Mononuclear cell (primary cell): ENCODE measurements at regions not wholly inside any gene's neighbourhood (a gene's known extent, or its start where the extent isn't known, plus 50 kb on each side); places are given as distances from the start of the nearest gene placed in this dataset.

Experiments used
- H3K27me3 ChIP-seq: 2 replicates; pipeline ENCODE4 v1.6.0; 2011; ENCODE audit warnings: low read length, control low read depth; ENCODE audit not compliant: insufficient read depth
- H3K4me1 ChIP-seq: 2 replicates; pipeline ENCODE4 v1.5.1; 2011; ENCODE audit warnings: mild to moderate bottlenecking, low read length, control low read depth; ENCODE audit not compliant: insufficient read depth
- H3K4me3 ChIP-seq: 2 replicates; pipeline ENCODE4 v1.5.1; 2011; ENCODE audit warnings: mild to moderate bottlenecking, low read length, moderate library complexity
- H3K9me3 ChIP-seq: 2 replicates; pipeline ENCODE4 v1.5.1; 2011; ENCODE audit warnings: low read depth, mild to moderate bottlenecking, control low read depth, low read length

DNA sequence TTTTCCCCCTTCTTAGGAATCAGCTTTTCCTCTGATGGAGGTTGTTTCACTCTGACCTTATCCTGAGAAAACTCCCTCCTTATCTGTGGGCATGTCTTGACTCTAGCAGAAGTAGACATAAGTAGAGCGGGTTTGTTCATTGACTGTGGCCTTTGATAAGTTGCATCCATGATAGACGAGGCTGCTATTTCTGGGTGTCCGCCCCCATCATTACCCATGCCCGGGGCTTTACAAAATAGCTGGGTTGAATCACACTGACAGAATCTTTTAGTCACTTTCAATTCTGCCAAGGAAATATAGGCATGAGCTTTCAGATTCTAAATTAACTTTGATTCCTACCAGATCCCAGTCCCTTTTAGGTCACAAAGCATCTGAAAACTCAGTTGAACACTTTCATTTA, 223.8 kb downstream of the SEC61B start:
- Histone ChIP-seq H3K4me3 (no peak overlapping the region), H3K9me3 (no peaks in the 10 kb centered on the region), H3K27me3 (peaks cover 5% of the 10 kb centered on the region), H3K4me1 (no peaks in the 10 kb centered on the region)

DNA sequence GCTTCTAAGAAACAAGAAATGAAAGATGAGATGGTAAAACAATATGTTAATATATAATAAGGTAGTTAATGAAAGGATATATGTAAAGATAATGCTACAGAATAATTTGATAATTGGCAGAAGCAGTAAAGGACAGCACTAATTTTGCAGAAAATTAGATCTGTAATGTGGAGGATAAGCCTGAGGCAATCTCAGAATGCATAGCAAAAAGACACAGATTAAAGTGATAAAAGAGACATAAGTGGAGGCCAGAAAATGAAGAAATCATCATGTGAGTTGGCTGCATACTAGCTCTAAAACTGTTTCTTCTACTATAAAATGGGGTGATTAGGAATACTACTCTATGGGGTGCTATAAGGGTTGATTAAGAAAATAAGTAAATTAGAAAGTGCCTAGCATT, 225.9 kb downstream of the SEC61B start:
- H3K4me3 ChIP-seq = no peak overlapping the region
- peaks cover 6% of the 10 kb centered on the region for H3K27me3 ChIP-seq
- no peaks in the 10 kb centered on the region for H3K9me3 ChIP-seq
- no peaks in the 10 kb centered on the region for H3K4me1 ChIP-seq

DNA sequence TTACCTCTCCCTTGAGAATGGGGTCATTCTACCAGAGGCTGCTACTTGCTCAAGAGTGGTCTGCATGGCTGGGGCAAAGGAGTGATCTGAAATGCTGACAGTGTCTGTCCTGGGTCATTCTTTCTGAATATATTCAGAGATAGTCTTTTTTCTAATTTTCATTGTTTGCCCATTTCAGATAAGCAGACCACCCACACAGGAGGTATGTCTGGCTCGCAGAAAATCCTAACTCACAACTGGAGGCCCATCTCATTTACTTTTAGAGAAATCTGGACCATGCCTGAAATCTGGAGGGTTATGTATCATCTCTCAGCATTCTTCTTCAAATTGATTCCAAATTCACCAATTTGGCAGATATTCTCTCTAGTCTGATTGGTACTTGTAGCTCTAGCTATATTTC, 227.6 kb downstream of the SEC61B start:
- Histone ChIP-seq H3K9me3 (no peaks in the 10 kb centered on the region), H3K4me1 (no peaks in the 10 kb centered on the region), H3K27me3 (peaks cover 6% of the 10 kb centered on the region), H3K4me3 (no peak overlapping the region)

DNA sequence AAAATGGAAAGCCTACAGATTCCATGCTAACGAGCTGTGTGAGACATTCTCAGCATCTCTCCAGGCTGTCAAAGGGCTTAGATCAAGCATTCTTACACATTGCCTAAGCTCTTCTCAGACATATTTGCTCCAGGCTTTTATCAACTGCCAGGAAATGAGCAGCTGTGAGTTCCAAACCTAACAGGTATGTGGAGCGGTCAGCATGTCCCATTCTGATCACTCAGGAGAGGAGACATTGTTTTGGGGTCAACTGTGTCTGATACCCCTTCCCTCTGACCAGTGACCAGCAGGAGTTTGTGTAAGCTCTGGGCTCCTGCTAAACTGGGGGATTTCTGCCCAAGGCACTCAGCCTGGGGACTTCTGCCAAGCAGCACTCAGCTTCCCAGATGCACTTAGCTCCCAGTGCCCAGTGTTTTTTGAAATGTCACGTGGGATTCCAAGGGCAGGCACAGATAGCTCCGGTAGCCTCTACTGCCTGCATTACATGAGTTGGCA, 229.1 kb downstream of the SEC61B start:
- Histone ChIP-seq H3K27me3 (peaks cover 6% of the 10 kb centered on the region), H3K9me3 (no peaks in the 10 kb centered on the region), H3K4me3 (no peak overlapping the region), H3K4me1 (no peaks in the 10 kb centered on the region)

DNA sequence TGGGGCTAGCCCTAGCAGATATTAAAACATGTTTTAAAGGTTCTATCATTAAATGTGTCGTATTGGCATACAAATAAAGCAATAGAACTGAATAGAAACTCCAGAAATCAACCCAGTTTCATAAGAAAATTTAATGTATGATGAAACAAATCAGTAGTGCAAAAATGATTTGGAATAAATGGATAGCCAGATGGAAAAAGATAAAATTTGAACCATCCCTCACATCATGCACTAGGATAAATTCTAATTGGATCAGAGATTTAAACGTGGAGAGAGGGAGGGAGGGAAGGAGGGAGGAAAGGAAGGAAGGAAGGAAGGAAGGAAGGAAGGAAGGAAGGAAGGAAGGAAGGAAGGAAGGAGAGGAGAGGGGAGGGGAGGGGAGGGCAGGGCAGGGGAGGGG, 235.3 kb downstream of the SEC61B start:
- Histone ChIP-seq H3K4me3 (no peak overlapping the region), H3K27me3 (no peaks in the 10 kb centered on the region), H3K4me1 (no peaks in the 10 kb centered on the region), H3K9me3 (no peaks in the 10 kb centered on the region)

DNA sequence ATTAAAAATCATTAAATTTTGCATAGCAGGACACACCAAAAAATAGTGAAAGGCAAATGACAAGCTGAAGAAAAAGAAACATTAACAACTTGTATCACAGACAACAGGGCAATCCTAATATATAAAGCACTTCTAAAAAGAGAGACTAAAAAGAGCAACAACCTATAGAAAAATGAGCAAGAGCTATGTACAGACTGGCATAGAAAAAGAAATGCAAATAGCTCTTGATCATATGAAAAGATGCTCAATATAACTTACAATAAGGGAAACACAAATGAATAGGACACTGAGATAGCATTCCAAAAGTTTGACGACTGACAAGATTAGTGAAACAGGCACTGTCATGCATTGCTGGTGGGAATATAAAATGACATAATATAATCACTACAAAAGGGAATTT, 235.9 kb downstream of the SEC61B start:
- no peaks in the 10 kb centered on the region for H3K4me1 ChIP-seq
- H3K4me3 ChIP-seq = no peak overlapping the region
- H3K27me3 ChIP-seq = no peaks in the 10 kb centered on the region
- H3K9me3 ChIP-seq = no peaks in the 10 kb centered on the region

DNA sequence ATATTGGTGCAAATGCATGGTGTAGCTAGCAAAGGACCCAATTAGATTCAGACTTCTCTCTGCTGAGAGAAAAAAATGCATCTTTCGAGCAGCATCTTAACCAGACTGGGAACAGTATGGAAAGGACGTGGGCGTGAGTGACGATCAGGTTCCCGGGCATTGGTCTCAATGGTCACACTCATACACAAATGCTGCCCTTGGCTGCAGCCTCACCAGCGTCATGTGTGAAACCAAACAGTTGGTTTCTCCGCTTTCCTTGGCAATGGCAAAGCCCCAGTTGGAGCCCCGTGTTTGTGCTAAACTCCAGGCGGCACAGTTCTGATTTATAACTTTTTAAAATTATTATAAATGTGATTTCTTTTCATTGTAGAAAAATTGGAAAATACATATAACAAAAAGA, 237.8 kb downstream of the SEC61B start:
- Histone ChIP-seq H3K4me1 (no peaks in the 10 kb centered on the region), H3K9me3 (no peaks in the 10 kb centered on the region), H3K4me3 (no peak overlapping the region), H3K27me3 (no peaks in the 10 kb centered on the region)

DNA sequence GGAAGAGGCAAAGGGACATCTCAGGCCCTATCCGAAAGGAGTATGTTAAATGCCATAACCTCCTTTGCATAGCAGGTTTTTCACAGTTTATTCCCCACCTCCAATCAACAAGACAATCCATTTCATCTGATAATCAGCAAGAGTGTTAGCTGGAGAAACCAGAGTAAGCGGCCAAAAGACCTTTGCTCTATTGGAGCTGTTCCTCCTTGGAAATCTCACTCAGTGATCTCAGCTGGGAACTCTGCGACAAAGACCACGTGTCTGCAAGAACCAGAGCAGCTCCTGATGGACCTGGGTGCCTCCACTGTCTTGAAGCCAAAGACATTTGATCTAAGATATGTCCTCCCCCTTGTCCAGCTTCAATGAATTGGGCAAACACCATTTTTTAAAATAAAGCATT, 241.0 kb downstream of the SEC61B start:
- H3K4me1 ChIP-seq = no peaks in the 10 kb centered on the region
- no peaks in the 10 kb centered on the region for H3K27me3 ChIP-seq
- H3K9me3 ChIP-seq = no peaks in the 10 kb centered on the region
- no peak overlapping the region for H3K4me3 ChIP-seq

DNA sequence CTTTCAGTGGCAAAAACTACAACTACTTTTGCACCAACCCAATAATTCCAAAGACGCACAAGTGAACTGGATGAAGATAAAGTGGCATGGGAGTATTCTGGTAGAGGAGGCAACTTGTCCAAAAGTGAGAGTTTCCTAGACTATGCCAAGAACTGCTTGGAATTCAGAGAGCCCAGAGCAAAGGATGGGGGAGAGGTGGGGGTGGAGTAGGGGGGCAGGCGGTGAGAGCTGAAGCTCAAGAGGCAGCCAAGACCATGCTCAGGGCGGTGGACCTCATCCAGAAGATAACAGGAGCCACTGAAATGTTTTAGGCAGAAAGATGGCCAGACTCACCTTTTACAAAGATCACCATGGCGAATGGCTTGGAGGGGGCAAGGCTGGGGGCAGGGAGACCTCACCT, 242.5 kb downstream of the SEC61B start:
- no peak overlapping the region for H3K4me3 ChIP-seq
- no peaks in the 10 kb centered on the region for H3K27me3 ChIP-seq
- no peaks in the 10 kb centered on the region for H3K9me3 ChIP-seq
- no peaks in the 10 kb centered on the region for H3K4me1 ChIP-seq

DNA sequence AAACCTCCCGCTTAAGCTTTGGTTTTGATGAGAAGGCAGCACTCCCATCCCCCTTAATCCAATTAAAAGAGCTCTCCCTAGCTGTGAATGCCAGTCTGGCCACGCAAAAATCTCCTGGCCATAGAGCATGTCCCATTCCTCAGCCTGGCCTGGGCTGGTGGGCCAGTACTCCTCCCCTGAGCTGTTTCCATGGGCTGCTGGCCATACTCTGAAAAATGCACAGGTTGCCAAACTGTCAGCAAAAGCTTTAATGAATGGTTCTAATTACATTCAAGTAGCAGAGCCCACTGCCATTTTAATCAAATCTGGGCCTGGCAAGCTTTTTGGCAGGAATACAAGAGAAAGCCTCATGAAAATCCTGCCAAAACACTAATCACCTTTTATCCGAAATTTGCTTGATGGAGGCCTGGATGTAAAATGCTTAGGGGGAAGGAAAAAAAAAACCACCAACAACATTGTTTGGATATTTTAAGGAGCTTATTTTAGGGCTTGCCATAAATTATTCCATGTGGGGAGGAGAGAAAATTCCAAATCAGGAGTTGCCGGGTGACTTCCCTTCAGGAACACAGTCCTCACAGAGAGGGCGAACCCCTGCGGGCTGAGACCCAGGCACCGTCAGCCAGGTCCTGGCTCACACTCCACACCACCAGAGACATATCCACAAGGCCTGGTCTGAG, 243.3 kb downstream of the SEC61B start:
- H3K9me3 ChIP-seq = no peaks in the 10 kb centered on the region
- H3K27me3 ChIP-seq = no peaks in the 10 kb centered on the region
- no peak overlapping the region for H3K4me3 ChIP-seq

DNA sequence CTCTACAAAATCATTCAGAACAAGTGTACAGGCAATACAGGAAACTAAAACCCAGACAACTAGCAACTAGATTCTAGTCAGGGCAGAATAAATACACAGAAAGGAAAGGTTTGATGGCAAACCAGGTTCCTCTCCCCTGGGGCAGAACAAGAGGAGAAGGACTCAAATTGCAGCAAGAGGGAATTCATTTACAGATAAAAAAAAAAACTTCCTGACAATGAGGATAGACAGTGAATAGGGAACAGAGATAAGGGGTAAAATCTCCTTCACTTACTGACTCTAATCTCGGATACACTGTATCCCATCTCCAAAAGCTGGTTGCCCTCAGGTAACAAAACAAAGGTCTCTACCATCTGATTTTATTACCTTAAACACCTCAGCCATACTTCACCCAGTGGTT, 244.0 kb downstream of the SEC61B start:
- Histone ChIP-seq H3K9me3 (no peaks in the 10 kb centered on the region), H3K4me1 (no peaks in the 10 kb centered on the region), H3K4me3 (no peak overlapping the region), H3K27me3 (peaks cover 3% of the 10 kb centered on the region)

More for the DNA sequence above, 243.3 kb downstream of the SEC61B start:
- no peaks in the 10 kb centered on the region for H3K4me1 ChIP-seq

DNA sequence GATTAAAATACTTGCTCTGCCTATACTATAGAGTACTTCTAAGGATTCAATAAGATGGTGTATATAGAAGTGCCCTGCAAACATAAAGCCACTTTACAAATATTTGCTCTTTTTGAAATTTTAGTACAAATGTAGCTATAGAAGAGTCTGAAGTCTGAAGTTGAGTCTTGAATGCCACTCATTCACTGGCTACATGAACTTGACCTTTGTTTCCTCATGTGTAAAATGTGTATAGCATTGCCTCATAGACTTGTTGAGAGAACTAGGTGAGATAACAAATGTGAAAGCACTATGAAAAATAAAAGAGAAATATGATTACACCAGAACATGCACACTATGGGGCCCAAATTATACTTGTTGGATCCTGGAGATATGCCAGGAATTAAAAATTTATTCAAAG, 244.7 kb downstream of the SEC61B start:
- H3K27me3 ChIP-seq = peaks cover 3% of the 10 kb centered on the region
- no peaks in the 10 kb centered on the region for H3K4me1 ChIP-seq
- no peak overlapping the region for H3K4me3 ChIP-seq
- H3K9me3 ChIP-seq = no peaks in the 10 kb centered on the region

DNA sequence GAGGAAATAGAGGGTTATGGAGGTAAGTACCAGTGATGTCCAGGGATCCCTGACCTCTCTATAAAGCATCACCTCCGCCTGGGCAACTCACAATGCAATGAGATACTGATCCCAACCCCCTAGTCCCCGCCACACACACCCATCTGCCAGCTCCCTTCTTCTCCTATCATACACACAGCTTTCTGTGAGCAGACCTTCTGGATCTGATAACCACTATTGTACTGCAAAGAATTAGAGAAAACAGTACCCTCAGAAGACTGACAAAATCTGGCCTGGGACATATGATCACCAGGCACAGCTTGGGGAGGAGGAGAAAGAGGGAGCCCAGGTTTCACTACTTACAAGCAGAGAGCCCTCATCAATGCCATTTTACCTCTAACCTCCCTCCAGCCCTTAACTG, 249.0 kb downstream of the SEC61B start:
- Histone ChIP-seq H3K27me3 (peaks cover 3% of the 10 kb centered on the region), H3K4me3 (no peak overlapping the region), H3K9me3 (no peaks in the 10 kb centered on the region), H3K4me1 (no peaks in the 10 kb centered on the region)

DNA sequence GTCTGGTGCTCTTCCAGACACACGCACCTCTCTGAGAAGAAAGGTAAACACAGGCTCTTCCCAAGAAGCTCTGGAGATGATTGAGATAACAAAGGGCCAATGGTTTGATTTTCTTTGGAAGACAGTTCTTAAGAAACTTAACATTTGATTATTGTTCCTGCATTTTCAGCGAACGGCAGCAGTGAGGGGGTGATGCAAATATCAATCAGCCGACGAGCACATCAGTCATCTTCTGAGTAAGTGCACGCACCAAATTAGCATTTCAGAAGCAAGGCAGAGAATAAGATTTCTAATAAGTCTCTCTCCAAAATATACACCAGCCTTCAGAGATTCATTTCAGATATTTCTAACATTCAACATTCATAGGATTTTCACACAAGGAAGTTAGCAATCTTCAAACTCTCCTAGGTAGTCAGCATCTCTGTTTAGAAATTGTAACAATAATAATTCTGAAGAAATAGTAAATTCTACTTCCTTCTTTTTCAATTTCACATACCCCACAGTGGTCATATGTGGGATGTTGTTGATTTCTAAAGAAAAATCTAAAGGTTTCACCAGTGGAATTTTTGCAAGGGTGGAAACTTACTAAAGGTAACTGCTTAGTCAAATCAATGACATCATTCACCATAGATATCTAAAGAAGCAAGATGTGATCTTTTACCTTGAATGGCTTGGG, 250.3 kb downstream of the SEC61B start:
- H3K27me3 ChIP-seq = peaks cover 3% of the 10 kb centered on the region
- no peaks in the 10 kb centered on the region for H3K9me3 ChIP-seq

DNA sequence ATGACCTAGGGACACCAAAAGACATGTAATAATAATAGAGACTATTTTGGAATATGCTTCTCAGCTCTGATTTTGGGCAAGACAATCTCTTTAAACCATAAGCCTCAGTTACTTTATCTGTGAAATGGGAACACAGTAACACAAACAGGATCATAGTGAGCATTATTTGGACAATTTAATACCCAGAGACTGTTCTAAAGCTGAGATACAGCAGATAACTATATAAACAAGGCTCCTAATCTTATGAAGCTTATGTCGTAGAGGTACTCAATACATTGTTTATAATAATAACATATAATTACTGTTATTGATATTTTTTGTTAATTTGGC, 250.8 kb downstream of the SEC61B start:
- Histone ChIP-seq H3K4me1 (no peaks in the 10 kb centered on the region), H3K4me3 (no peak overlapping the region), H3K9me3 (no peaks in the 10 kb centered on the region), H3K27me3 (peaks cover 3% of the 10 kb centered on the region)

More for the DNA sequence above, 250.3 kb downstream of the SEC61B start:
- H3K4me1 ChIP-seq = no peaks in the 10 kb centered on the region
- H3K4me3 ChIP-seq = no peak overlapping the region

DNA sequence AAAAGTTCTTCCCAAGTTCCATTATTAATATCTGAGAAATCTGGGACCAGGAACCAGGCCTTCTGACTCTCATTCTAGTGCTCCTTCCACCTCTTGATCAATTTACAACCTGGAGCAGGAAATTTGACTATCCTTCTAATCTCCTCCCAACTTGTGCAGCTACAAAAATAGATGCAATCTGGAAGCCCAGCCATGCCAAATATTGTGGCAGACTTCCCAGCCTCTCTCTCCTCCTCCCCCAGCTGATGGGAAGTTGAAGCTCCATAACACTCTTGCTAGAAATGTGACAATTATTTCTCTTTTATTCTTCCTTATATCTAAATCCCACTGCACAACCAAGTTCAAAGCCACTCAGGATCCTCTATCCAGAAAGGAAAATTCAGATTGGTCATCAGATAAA, 252.1 kb downstream of the SEC61B start:
- Histone ChIP-seq H3K9me3 (no peaks in the 10 kb centered on the region), H3K4me3 (no peak overlapping the region), H3K4me1 (no peaks in the 10 kb centered on the region), H3K27me3 (peaks cover 3% of the 10 kb centered on the region)
